ENCODE measurements at regions not wholly inside any gene's neighbourhood (a gene's known extent, or its start where the extent isn't known, plus 50 kb on each side); places are given as distances from the start of the nearest gene placed in this dataset.

GRCh38 chr4:107468812-107469211 lies 251.2 kb downstream of the PAPSS1 start:
- no peak for TF ChIP-seq CTCF (conservative IDR thresholded peaks at IDR 0.05; ENCODE audit: low read length)
- TF ChIP-seq EZH2phosphoT487 (IDR thresholded peaks at IDR 0.05; ENCODE audit: borderline replicate concordance): no peak

All from Loucy (cell line).